Mesothelial cell of epicardium (in vitro differentiated cells): ENCODE measurements at regions not wholly inside any gene's neighbourhood (a gene's known extent, or its start where the extent isn't known, plus 50 kb on each side); places are given as distances from the start of the nearest gene placed in this dataset.

Source experiments
- DNase-seq, 2 experiments: peaks; one replicate each; pipeline ENCODE4 v3.0.0; 2021; ENCODE audit warnings: low spot score in 2 of 2; ENCODE audit not compliant: unreplicated experiment in 2 of 2
- H3K27ac Mint-ChIP-seq: 2 replicates; pipeline ENCODE4 v1.8.0; 2021; ENCODE audit warnings: mixed read lengths
- H3K27me3 Mint-ChIP-seq: 2 replicates; pipeline ENCODE4 v1.8.0; 2021; ENCODE audit warnings: low read depth, mixed read lengths
- H3K36me3 Mint-ChIP-seq: 2 replicates; pipeline ENCODE4 v1.8.0; 2021; ENCODE audit warnings: mixed read lengths
- H3K4me1 Mint-ChIP-seq: 2 replicates; pipeline ENCODE4 v1.8.0; 2021; ENCODE audit warnings: mixed read lengths
- H3K4me3 Mint-ChIP-seq: 2 replicates; pipeline ENCODE4 v1.8.0; 2021; ENCODE audit warnings: mild to moderate bottlenecking, moderate library complexity, mixed read lengths
- H3K9me3 Mint-ChIP-seq: 2 replicates; pipeline ENCODE4 v1.8.0; 2021; ENCODE audit warnings: mixed read lengths
- CTCF ChIP-seq: fragments of 200-600 bp; sonication (generic); IDR thresholded peaks from one replicate; pipeline ENCODE4 v1.5.0; 2021; ENCODE audit warnings: antibody characterized with exemption; ENCODE audit not compliant: unreplicated experiment

DNA sequence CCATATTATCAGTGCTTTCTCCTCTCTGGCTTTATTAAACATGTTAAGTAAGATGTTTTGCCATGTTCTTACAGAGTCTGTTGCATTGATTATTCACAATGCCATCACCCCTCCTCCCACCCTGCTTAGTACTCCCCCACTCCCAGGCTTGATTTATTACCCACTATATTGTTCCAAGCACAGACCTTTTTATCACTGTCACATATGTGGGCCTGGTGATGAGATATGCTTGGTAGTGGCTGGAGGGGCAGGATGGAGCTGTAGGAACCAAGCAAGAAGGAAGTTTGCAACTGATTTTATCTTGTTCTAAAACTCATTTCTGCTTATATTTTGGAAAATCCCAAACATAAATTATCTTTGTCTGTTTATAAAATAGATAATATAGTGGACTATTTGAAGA is 748.2 kb upstream of the CELF4 start:
- Mint-ChIP-seq H3K9me3 (no peaks in the 10 kb centered on the region), H3K27ac (peak overlapping the region; percentile 18), H3K36me3 (no peaks in the 10 kb centered on the region), H3K4me1 (peaks cover 15% of the 10 kb centered on the region), H3K27me3 (no peaks in the 10 kb centered on the region), H3K4me3 (no peak overlapping the region)
- no peak for DNase-seq
- TF ChIP-seq CTCF = no peak

GRCh38 chr18:38312532-38312931 is 746.9 kb upstream of the CELF4 start:
- no peak for DNase-seq
- Mint-ChIP-seq H3K27me3 (no peaks in the 10 kb centered on the region), H3K4me3 (no peak overlapping the region), H3K27ac (no peak overlapping the region), H3K9me3 (no peaks in the 10 kb centered on the region), H3K4me1 (peaks cover 15% of the 10 kb centered on the region), H3K36me3 (no peaks in the 10 kb centered on the region)
- TF ChIP-seq CTCF = no peak

DNA sequence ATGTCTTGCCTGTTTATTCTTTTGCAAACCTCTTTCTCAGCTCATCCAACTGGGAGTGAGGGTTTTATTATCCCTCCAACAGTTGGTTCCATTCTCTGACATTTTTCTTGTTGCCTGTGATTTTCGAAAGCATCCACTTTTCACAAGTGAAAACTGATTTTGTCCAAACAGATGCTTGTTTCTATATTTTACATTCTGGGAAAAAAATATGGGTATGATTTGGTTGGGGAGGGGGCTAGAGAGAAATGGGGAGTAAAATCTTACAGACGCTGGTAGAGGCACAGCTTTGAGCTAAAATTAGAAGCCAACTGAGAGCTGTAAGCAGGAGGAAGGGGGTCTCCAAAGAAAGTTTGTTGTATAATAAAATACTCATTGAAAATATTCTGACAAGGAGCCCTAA is 745.3 kb upstream of the CELF4 start:
- no peak for DNase-seq
- TF ChIP-seq CTCF = no peak

DNA sequence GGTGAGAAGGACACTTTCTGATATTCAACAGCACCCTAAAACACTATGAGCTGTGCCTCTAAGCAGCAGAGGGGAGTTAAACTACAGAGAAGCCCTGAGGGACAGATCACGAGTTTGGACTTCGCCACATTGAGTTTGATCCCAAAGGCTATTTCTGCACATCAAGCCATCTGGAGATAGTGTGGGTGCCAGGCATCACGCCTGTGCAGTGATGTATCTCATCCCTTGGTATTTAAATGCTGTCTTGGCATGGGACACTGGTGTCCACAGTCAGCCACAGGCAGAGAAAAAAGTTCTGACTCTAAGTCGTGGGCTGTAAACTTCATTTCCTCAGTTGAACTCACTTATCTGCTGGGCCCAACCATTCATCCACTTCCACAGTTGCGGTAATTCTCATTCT is 742.3 kb upstream of the CELF4 start:
- no peak overlapping the region for H3K4me3 Mint-ChIP-seq
- no peak for TF ChIP-seq CTCF
- peaks cover 4% of the 10 kb centered on the region for H3K4me1 Mint-ChIP-seq
- H3K27me3 Mint-ChIP-seq = peaks cover 2% of the 10 kb centered on the region
- DNase-seq = no peak
- H3K9me3 Mint-ChIP-seq = no peaks in the 10 kb centered on the region
- H3K27ac Mint-ChIP-seq = no peak overlapping the region
- no peaks in the 10 kb centered on the region for H3K36me3 Mint-ChIP-seq

More for the DNA sequence above, 745.3 kb upstream of the CELF4 start:
- H3K4me1 Mint-ChIP-seq = peaks cover 15% of the 10 kb centered on the region
- no peak overlapping the region for H3K27ac Mint-ChIP-seq
- no peaks in the 10 kb centered on the region for H3K36me3 Mint-ChIP-seq
- no peaks in the 10 kb centered on the region for H3K27me3 Mint-ChIP-seq
- no peaks in the 10 kb centered on the region for H3K9me3 Mint-ChIP-seq
- no peak overlapping the region for H3K4me3 Mint-ChIP-seq

- Mint-ChIP-seq H3K27ac (no peak overlapping the region), H3K27me3 (peaks cover 2% of the 10 kb centered on the region), H3K36me3 (no peaks in the 10 kb centered on the region), H3K9me3 (peaks cover 5% of the 10 kb centered on the region), H3K4me3 (no peak overlapping the region), H3K4me1 (no peaks in the 10 kb centered on the region)
- DNase-seq = no peak
- TF ChIP-seq CTCF = no peak
Measured at GRCh38 chr18:38305961-38306360, 740.4 kb upstream of the CELF4 start.

GRCh38 chr18:38301621-38302020 is 736.0 kb upstream of the CELF4 start:
- H3K4me1 Mint-ChIP-seq = no peaks in the 10 kb centered on the region
- no peak overlapping the region for H3K27ac Mint-ChIP-seq
- no peak for TF ChIP-seq CTCF
- no peak overlapping the region for H3K4me3 Mint-ChIP-seq
- H3K9me3 Mint-ChIP-seq = peaks cover 5% of the 10 kb centered on the region
- peaks cover 4% of the 10 kb centered on the region for H3K27me3 Mint-ChIP-seq
- H3K36me3 Mint-ChIP-seq = no peaks in the 10 kb centered on the region
- DNase-seq = no peak
